GM12891 (cell line): ENCODE measurements at regions not wholly inside any gene's neighbourhood (a gene's known extent, or its start where the extent isn't known, plus 50 kb on each side); places are given as distances from the start of the nearest gene placed in this dataset.

ENCODE experiments used
- PAX5 ChIP-seq: IDR thresholded peaks from 2 replicates; pipeline ENCODE4 v1.6.1; 2011; ENCODE audit warnings: low read length, moderate library complexity, mild to moderate bottlenecking; ENCODE audit not compliant: insufficient read depth, severe bottlenecking
- POLR2A ChIP-seq: IDR thresholded peaks from 2 replicates; pipeline ENCODE4 v1.6.1; 2011; ENCODE audit warnings: low read depth, low read length, control low read depth
- POLR2AphosphoS5 ChIP-seq: IDR thresholded peaks from 2 replicates; pipeline ENCODE4 v1.6.1; 2011; ENCODE audit warnings: low read depth, low read length, control low read depth
- POU2F2 ChIP-seq: IDR thresholded peaks from 2 replicates; pipeline ENCODE4 v1.6.1; 2011; ENCODE audit warnings: low read depth, mild to moderate bottlenecking, control low read depth, low read length, moderate library complexity
- SPI1 ChIP-seq: IDR thresholded peaks from 2 replicates; pipeline ENCODE4 v1.6.1; 2011; ENCODE audit warnings: low read depth, low read length, control low read depth
- TAF1 ChIP-seq: IDR thresholded peaks from 2 replicates; pipeline ENCODE4 v1.6.1; 2011; ENCODE audit warnings: low read depth, low read length, control low read depth

DNA sequence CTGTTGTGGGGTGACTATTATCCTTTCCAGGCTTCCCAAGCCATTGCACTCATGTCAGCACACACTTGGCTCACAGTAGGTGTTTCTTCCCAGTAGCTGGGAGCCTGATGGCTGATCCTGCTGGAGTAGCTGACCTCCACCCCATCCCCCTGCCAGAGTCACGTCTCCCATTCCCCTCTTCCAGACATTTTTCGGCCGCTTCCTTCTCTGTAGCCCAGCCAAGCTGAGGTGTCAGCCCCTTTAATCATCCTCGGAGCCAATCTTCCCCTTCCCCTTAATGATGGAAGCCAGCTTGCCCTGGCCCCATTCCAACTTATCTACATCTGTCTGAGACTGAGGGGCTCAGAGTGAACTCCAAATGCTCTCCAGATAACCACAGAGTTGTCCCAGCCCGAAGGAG, 550.7 kb downstream of the MN1 start:
- TF ChIP-seq POU2F2 (no peak), POLR2A (no peak), POLR2AphosphoS5 (no peak), TAF1 (no peak), PAX5 (no peak), SPI1 (no peak)
